Ishikawa (cell line): ENCODE measurements at regions not wholly inside any gene's neighbourhood (a gene's known extent, or its start where the extent isn't known, plus 50 kb on each side); places are given as distances from the start of the nearest gene placed in this dataset.

Experiments
- EP300 ChIP-seq: IDR thresholded peaks from 2 replicates; pipeline ENCODE4 v1.6.1; 2012; ENCODE audit warnings: borderline replicate concordance
- FOXM1 ChIP-seq: IDR thresholded peaks from 2 replicates; pipeline ENCODE4 v1.6.1; 2012; ENCODE audit warnings: low read depth, borderline replicate concordance
- NFIC ChIP-seq: IDR thresholded peaks from 2 replicates; pipeline ENCODE4 v1.6.1; 2012
- RAD21 ChIP-seq: IDR thresholded peaks from 2 replicates; pipeline ENCODE4 v1.6.1; 2012; ENCODE audit warnings: low read depth
- TAF1 ChIP-seq: IDR thresholded peaks from 2 replicates; pipeline ENCODE4 v1.6.1; 2012; ENCODE audit warnings: low read depth, mild to moderate bottlenecking
- YY1 ChIP-seq: IDR thresholded peaks from 2 replicates; pipeline ENCODE4 v1.6.1; 2012; ENCODE audit warnings: low read depth
- ZBTB7A ChIP-seq: IDR thresholded peaks from 2 replicates; pipeline ENCODE4 v1.6.1; 2012; ENCODE audit warnings: low read depth
- TF ChIP-seq, protein P1 (sequence below): IDR thresholded peaks from 2 replicates; pipeline ENCODE4 v1.6.1; 2012

DNA sequence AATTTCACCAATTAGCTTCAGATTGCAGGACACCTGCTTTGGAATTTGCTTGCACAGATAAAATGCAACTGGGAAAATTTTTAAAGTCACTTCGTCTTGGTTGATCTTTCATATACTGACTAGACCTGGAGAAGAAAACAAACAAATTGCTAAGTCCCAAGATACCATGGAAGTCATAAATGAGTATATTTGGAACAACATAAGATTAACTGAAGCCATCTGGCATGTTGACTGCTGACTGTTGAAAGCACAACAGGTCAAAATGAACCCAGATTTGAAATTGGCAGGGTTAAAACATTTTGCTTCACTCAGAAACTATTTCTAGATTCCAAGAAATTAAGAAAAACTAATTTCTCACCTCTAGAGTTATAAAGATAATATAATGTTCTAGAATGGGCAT, 470.7 kb downstream of the LPIN1 start:
- TF ChIP-seq ZBTB7A (no peak), NFIC (no peak), TAF1 (no peak), EP300 (no peak), RAD21 (no peak), FOXM1 (no peak), YY1 (no peak)
- TF ChIP-seq, protein P1, sequence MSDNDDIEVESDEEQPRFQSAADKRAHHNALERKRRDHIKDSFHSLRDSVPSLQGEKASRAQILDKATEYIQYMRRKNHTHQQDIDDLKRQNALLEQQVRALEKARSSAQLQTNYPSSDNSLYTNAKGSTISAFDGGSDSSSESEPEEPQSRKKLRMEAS = no peak
